ENCODE measurements at regions not wholly inside any gene's neighbourhood (a gene's known extent, or its start where the extent isn't known, plus 50 kb on each side); places are given as distances from the start of the nearest gene placed in this dataset.

GRCh38 chr15:91461377-91461776, 361.3 kb downstream of the SV2B start:
- no peaks in the 10 kb centered on the region for H3K9me3 ChIP-seq (ENCODE audit: low read length)
- no peak overlapping the region for H3K9ac ChIP-seq (ENCODE audit: low read length)
- no peaks in the 10 kb centered on the region for H3K27me3 ChIP-seq (ENCODE audit: insufficient read depth, low read depth, low read length)
- H3K79me2 ChIP-seq (replicated peaks; ENCODE audit: insufficient read depth, low read length): no peaks in the 10 kb centered on the region
- H3K27ac ChIP-seq (ENCODE audit: low read length): no peak overlapping the region
- no peak for TF ChIP-seq TAF1 (IDR thresholded peaks at IDR 0.05; ENCODE audit: low read depth)
- no peak for TF ChIP-seq EP300 (conservative IDR thresholded peaks at IDR 0.05; ENCODE audit: poor library complexity, severe bottlenecking)
- TF ChIP-seq RAD21 (conservative IDR thresholded peaks at IDR 0.05): no peak
- TF ChIP-seq CTCF (IDR thresholded peaks at IDR 0.05; ENCODE audit: poor library complexity, severe bottlenecking): no peak
- no peak for TF ChIP-seq POLR2AphosphoS5 (IDR thresholded peaks at IDR 0.05)
- no peak for TF ChIP-seq SMC3 (conservative IDR thresholded peaks at IDR 0.05; ENCODE audit: poor library complexity)
- no peak for TF ChIP-seq REST (IDR thresholded peaks at IDR 0.05; ENCODE audit: borderline replicate concordance)
- no peak for TF ChIP-seq EZH2 (IDR thresholded peaks at IDR 0.05; ENCODE audit: borderline replicate concordance, insufficient read depth, low read length, poor library complexity, severe bottlenecking)
- no peak for TF ChIP-seq MXI1 (conservative IDR thresholded peaks at IDR 0.05; ENCODE audit: poor library complexity, severe bottlenecking)
- H3F3A ChIP-seq (ENCODE audit: insufficient read depth, low read length, poor library complexity, severe bottlenecking): no peaks in the 10 kb centered on the region
- H3K9me2 ChIP-seq (ENCODE audit: insufficient read depth, low read length): no peaks in the 10 kb centered on the region
- H3K4me2 ChIP-seq (ENCODE audit: low read length): no peak overlapping the region
- no peak overlapping the region for H2AFZ ChIP-seq (ENCODE audit: low read depth, low read length)
- no peaks in the 10 kb centered on the region for H4K20me1 ChIP-seq (ENCODE audit: insufficient read depth)
- H3K4me3 ChIP-seq (ENCODE audit: low read length): no peak overlapping the region
- no peaks in the 10 kb centered on the region for H3K36me3 ChIP-seq (ENCODE audit: insufficient read depth, low read length)

GRCh38 chr15:91465086-91465485, 365.0 kb downstream of the SV2B start:
- Histone ChIP-seq H2AFZ (ENCODE audit: low read depth, low read length) (no peak overlapping the region), H3K27ac (ENCODE audit: low read length) (no peak overlapping the region), H3F3A (ENCODE audit: insufficient read depth, low read length, poor library complexity, severe bottlenecking) (no peaks in the 10 kb centered on the region), H3K9me3 (ENCODE audit: low read length) (no peaks in the 10 kb centered on the region), H4K20me1 (ENCODE audit: insufficient read depth) (no peaks in the 10 kb centered on the region), H3K4me2 (ENCODE audit: low read length) (no peak overlapping the region), H3K9me2 (ENCODE audit: insufficient read depth, low read length) (no peaks in the 10 kb centered on the region), H3K79me2 (replicated peaks; ENCODE audit: insufficient read depth, low read length) (no peaks in the 10 kb centered on the region), H3K9ac (ENCODE audit: low read length) (no peak overlapping the region), H3K36me3 (ENCODE audit: insufficient read depth, low read length) (no peaks in the 10 kb centered on the region), H3K4me3 (ENCODE audit: low read length) (no peak overlapping the region), H3K27me3 (ENCODE audit: insufficient read depth, low read depth, low read length) (no peaks in the 10 kb centered on the region)
- TF ChIP-seq CTCF (IDR thresholded peaks at IDR 0.05; ENCODE audit: poor library complexity, severe bottlenecking) (no peak), EZH2 (IDR thresholded peaks at IDR 0.05; ENCODE audit: borderline replicate concordance, insufficient read depth, low read length, poor library complexity, severe bottlenecking) (no peak), REST (IDR thresholded peaks at IDR 0.05; ENCODE audit: borderline replicate concordance) (no peak), RAD21 (conservative IDR thresholded peaks at IDR 0.05) (no peak)
